ENCODE measurements at regions not wholly inside any gene's neighbourhood (a gene's known extent, or its start where the extent isn't known, plus 50 kb on each side); places are given as distances from the start of the nearest gene placed in this dataset.

- DNase-seq (ENCODE audit: low read depth): peak; percentile 10
Measured at GRCh38 chr1:226816576-226816975, 53.8 kb upstream of the PSEN2 start.

GRCh38 chr1:226814751-226815537 lies 55.5 kb upstream of the PSEN2 start:
- peak; percentile 73 for DNase-seq (ENCODE audit: low read depth)

GRCh38 chr1:226813671-226814591 lies 56.5 kb upstream of the PSEN2 start:
- DNase-seq (ENCODE audit: low read depth): no peak

- no peak for DNase-seq (ENCODE audit: low read depth)
Measured at GRCh38 chr1:226810681-226811080, 59.7 kb upstream of the PSEN2 start.

GRCh38 chr1:226809785-226810571 lies 60.4 kb upstream of the PSEN2 start:
- DNase-seq (ENCODE audit: low read depth): no peak

GRCh38 chr1:226808501-226808900 lies 61.9 kb upstream of the PSEN2 start:
- DNase-seq (ENCODE audit: low read depth): no peak

- no peak for DNase-seq (ENCODE audit: low read depth)
Measured at GRCh38 chr1:226806988-226807387, 63.4 kb upstream of the PSEN2 start.

- DNase-seq (ENCODE audit: low read depth): no peak
Measured at GRCh38 chr1:226804907-226805759, 65.3 kb upstream of the PSEN2 start.

- no peak for DNase-seq (ENCODE audit: low read depth)
Measured at GRCh38 chr1:226800763-226801380, 61.8 kb upstream of the ITPKB start.

- DNase-seq (ENCODE audit: low read depth): no peak
Measured at GRCh38 chr1:226799634-226800281, 60.7 kb upstream of the ITPKB start.

GRCh38 chr1:226798427-226799411 lies 59.6 kb upstream of the ITPKB start:
- DNase-seq (ENCODE audit: low read depth): no peak

GRCh38 chr1:226797151-226797550 lies 58.1 kb upstream of the ITPKB start:
- no peak for DNase-seq (ENCODE audit: low read depth)

- no peak for DNase-seq (ENCODE audit: low read depth)
Measured at GRCh38 chr1:226793620-226794276, 54.7 kb upstream of the ITPKB start.

- no peak for DNase-seq (ENCODE audit: low read depth)
Measured at GRCh38 chr1:226792368-226792767, 53.3 kb upstream of the ITPKB start.

- DNase-seq (ENCODE audit: low read depth): no peak
Measured at GRCh38 chr1:226790545-226791181, 51.6 kb upstream of the ITPKB start.

- DNase-seq (ENCODE audit: low read depth): no peak
Measured at GRCh38 chr1:226788965-226789364, 49.9 kb upstream of the ITPKB start.

All from LHCN-M2 (cell line).